Ureter (tissue), 1 donor: ENCODE measurements at regions not wholly inside any gene's neighbourhood (a gene's known extent, or its start where the extent isn't known, plus 50 kb on each side); places are given as distances from the start of the nearest gene placed in this dataset.
"Not testable (repeated sequence)": the region's sequence is repeated elsewhere in the genome, so short reads cannot be mapped to it uniquely, and the experiment has no call there.

Source experiments
- DNase-seq: peaks from one replicate; pipeline ENCODE4 v3.0.0-alpha.2; 2020; ENCODE audit warnings: low spot score
- donor health status: DM: yes; HTN: yes; CAD: no.

DNA sequence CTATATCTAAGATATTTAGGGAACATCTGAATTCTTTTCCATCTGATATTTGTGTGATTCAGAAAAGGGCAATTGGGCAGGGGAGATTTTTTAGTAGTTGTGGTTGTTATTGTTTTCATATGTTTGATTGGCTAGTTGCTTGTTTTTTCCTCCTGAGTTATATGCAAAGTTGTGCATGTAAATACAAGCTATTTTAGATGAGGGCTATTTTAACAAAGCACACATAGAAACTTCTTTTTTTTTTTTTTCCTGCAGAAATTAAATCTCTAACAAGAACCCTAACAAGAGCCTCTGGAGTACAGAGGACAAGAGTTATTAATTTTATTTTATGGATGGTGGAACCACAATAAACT is 559.1 kb downstream of the CETN3 start:
- DNase-seq: no peak

DNA sequence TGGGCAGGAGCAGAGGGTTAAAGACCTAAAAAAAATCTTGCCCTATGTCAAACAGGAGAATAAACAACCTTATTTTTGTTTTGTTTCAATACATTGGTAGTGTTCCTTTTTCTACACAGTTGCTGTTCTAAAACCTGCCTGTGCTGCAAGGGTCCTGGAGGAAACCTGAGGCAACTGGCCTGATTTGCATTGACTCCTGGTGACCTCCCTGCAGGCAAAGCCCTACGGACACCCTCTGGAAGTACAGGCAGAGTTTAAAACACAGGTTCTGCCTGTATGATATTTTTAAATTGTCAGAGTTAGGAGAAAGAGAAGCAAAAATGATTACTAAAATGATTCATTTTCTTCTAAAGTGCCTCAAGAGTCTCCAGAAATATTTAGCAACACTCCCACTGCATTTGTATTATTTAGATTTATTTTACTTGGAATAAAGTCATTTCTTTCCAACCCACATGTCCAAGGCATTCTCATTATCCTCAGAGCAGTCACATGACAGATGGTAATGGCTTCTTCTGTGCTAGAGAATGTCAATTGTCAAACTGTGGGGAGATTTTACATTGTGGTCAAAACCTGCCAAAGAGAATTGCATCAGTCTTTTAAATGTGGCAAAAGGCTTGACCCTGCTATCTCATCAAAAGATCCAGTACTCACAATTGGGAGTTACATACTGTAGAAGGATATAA is 559.6 kb downstream of the CETN3 start:
- DNase-seq: no peak

GRCh38 chr5:89847743-89848142 is 561.8 kb downstream of the CETN3 start:
- DNase-seq: no peak

GRCh38 chr5:89844548-89844947 is 565.0 kb downstream of the CETN3 start:
- no peak for DNase-seq

- DNase-seq: no peak
These were observed 567.0 kb downstream of the CETN3 start for GRCh38 chr5:89842531-89842930.

- DNase-seq: no peak
These were observed 568.6 kb downstream of the CETN3 start for GRCh38 chr5:89840906-89841305.

GRCh38 chr5:89830691-89831090 is 578.9 kb downstream of the CETN3 start:
- no peak for DNase-seq

DNA sequence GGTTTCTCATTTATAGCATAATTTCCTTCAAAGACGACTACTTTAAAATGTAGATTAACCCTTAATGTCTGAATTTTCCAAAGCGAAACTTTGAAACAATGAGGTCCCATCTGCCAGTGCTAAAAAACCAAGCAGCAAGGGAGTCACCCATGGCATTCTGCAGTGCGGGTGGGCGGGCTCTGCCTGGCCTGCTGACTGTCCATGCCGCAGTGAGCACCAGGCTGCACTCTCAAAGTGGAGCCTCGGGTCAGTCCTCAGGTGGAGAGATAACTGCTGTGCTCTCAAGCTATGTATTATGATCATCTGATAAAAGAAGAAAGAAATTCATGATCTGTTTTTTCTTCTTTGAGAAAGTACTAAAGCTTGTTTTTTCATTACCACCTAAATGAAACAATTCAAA is 581.6 kb downstream of the CETN3 start:
- DNase-seq: no peak

GRCh38 chr5:89827359-89827758 is 582.2 kb downstream of the CETN3 start:
- DNase-seq: no peak

DNA sequence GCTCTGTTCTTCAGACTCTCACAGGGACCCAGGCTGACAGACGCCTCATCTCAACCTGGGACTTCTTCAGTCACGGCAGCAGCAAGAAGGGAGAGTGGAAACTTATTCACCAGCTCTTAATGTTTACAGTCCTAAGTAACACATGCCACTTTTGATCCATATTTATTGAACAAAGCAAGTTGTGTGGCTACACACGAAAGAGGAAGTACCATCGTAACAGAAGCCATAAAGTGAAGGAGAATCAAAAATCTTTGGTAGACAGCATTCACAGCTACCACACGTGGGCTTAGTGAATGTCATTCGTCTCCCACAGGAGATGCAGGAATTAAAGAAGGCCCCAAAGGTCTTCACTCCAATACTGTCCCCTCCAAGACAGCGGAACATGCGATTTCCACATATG is 582.6 kb downstream of the CETN3 start:
- DNase-seq: no peak

DNA sequence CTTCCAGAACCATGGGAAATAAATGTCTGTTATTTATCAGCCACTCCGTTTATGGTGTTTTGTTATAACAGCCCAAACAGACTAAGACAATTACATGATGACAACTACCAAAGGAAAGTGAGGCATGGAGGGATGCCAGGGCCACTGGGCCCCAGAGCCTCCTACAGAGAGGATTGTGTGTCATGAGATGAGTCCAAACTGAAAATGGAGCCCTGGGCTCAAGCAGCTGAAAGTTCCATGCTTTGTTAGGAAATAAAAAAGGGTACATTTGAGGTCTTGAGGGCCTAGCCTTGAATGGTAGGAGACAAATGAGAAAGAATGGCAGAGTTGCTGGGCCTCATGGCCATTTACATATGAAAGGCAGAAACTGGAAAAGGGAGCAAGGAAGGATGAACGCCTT is 586.5 kb downstream of the CETN3 start:
- DNase-seq: no peak

GRCh38 chr5:89817841-89818240 is 591.7 kb downstream of the CETN3 start:
- DNase-seq: no peak

DNA sequence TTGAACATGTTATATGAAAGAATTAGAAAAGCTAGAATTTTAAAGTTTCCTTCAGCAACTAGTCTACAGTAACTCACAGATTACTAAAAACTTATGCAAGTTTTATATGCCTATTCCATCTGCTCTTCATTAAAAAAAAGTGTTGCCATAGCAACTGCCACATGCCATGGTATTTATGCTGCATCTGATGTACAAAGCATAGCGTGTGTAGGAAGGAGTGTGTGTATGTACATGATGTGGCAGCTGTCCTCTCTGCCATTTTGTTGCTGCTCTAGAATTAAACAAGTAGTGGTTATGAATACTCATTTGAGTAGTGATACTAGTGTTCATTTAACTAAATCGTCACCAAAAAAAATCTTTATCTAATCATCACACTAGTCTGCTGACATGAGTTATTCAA is 593.5 kb downstream of the CETN3 start:
- no peak for DNase-seq

DNA sequence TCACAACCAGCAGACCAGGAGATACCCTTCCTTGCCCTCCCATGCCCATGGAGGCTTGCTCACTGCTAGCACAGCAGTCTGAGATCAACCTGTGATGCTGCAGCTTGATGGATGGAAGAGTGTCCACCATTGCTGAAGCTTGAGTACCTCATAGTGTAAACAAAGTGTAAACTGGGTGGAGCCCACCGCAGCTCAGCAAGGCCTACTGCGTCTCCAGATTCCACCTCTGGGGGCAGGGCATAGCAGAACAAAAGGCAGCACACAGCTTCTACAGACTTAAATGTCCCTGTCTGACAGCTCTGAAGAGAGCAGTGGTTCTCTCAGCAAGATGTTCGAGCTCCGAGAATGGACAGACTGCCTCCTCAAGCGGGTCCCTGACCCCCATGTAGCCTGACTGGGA is 608.8 kb downstream of the CETN3 start:
- not testable (repeated sequence) for DNase-seq

- not testable (repeated sequence) for DNase-seq
These were observed 615.1 kb downstream of the CETN3 start for GRCh38 chr5:89794504-89794903.

GRCh38 chr5:89779734-89780133 is 629.8 kb downstream of the CETN3 start:
- not testable (repeated sequence) for DNase-seq

GRCh38 chr5:89777758-89778157 is 631.8 kb downstream of the CETN3 start:
- no peak for DNase-seq

DNA sequence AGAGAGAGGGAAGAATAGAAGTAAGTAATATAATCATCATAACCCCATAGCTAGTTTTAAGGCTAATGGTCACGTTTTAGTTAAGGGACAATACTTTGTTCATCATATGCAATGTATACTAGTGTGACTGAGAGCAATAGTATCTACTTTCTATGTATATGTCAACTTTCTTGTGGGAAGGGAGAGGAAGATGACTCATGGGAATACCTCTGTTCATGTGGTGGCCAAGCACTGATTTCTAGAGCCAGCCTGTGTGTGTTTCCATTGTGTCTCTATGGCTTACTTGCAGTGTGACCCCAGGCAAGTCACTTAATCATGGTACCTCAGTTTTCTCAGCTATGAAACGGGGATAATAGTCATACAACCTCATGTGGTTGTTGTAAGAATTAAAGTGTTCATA is 639.6 kb downstream of the CETN3 start:
- no peak for DNase-seq

DNA sequence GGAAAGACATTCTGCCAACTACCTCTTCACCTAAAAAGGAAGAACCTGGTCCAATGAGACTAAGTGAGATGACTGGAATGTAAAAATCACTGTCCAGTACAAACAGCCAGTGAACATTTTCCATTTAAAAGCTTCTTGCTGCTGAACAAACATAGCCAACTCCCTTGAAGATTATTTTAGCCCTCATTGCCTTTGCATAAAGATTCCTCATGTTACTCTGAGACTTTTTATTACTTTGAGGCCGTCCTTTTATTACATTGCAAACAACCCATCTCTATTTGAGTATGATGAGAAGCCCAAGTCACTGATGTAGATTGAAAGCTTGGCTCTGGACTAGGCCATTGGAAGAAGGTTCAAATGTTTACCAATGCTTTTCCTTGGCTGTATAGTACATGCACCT is 649.8 kb downstream of the CETN3 start:
- DNase-seq: no peak

- no peak for DNase-seq
These were observed 651.4 kb downstream of the CETN3 start for GRCh38 chr5:89758146-89758545.

DNA sequence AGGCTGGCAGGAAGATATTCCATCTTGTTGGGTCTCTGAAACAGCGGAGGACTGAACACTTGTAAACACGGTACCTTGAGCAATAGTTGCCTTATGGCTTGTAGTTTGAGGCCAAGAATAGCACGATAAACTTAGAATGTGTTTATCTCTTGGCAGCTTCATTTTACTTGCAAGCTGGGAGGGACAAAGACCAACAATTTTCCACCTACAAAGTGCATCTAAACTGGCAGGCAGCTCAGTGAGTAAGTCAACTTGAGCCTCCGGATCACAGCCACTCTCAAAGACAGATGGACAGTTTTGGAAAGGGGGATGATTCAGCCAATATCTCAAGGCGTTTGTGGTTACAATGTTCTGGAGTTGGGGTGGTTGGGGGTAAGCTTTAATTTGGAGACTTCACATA is 652.6 kb downstream of the CETN3 start:
- DNase-seq: no peak

- DNase-seq: no peak
These were observed 654.5 kb downstream of the CETN3 start for GRCh38 chr5:89755024-89755423.

GRCh38 chr5:89735082-89735481 is 674.5 kb downstream of the CETN3 start:
- DNase-seq: no peak

DNA sequence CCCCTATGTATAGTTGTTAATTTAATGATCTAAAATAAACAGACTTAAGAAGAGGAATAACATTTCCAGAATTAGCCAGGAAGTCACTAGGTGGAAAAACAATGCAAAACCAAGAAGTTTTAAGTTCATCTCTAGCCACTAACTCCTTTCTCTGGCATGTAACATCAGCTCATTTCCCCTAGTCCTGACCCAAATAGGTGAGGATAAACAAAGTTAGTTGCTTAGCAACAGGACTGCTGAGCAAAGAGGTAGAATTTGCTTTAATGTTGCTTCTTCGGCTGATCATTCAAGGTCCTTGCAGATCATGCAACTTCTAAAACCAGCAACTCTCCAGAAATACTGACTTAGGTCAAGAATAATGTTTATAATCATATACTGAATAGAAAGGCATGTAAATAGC is 675.8 kb downstream of the CETN3 start:
- DNase-seq: no peak
